Right renal pelvis (tissue), 4 donors: ENCODE measurements at regions not wholly inside any gene's neighbourhood (a gene's known extent, or its start where the extent isn't known, plus 50 kb on each side); places are given as distances from the start of the nearest gene placed in this dataset.

ENCODE experiments used
- DNase-seq, 4 donors: peaks; one replicate each; pipeline ENCODE4 v3.0.0-alpha.2; 2013; ENCODE audit warnings: low read depth in 4 of 4, low spot score in 3 of 4, missing footprints in 1 of 4

DNA sequence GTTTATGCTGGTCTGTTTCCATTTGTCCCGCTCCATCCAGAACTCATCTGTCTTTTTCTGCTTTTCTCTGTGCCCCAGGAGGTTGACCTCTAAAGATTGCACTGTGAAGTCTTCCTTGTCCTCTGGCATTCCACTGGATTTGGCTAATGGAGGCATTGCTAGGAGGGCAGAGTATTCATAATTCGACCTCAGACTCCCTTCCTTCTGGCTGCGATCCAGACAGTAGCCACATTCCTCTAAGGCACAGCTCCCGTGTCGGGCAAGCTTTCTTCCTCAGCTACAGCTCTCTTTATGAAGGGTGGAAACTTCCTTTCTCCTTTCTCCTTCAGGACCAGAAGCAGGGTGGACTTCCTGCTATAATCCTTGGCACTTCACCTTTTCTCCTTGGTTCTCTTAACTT lies 175.9 kb downstream of the BAMBI start:
- DNase-seq = peak in 1 of 4 donors; percentile 43

- DNase-seq = no peak
Observed at GRCh38 chr10:28857164-28857563, 179.8 kb downstream of the BAMBI start.

GRCh38 chr10:28858646-28859045 lies 181.3 kb downstream of the BAMBI start:
- no peak for DNase-seq

- no peak for DNase-seq
Observed at GRCh38 chr10:28859791-28860190, 182.5 kb downstream of the BAMBI start.

DNA sequence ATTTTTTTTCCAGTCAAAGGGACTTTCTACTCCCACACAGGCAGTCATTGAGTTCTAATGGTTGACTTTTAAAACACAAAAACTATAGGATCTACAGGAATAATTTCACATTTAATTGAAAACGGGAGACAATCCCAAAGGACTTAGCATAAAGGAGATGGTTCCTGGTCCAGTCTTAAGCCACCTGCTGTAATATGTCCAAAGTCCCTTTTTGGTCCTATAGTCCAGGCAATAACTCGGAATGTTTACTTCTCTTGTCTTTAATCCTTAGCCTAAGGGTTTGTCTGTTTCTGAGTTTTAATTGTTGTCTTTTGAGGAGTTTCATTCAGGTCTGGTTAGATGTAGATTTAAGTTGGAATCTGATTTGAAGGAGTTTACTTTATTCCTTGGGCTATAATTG lies 184.9 kb downstream of the BAMBI start:
- DNase-seq = no peak

DNA sequence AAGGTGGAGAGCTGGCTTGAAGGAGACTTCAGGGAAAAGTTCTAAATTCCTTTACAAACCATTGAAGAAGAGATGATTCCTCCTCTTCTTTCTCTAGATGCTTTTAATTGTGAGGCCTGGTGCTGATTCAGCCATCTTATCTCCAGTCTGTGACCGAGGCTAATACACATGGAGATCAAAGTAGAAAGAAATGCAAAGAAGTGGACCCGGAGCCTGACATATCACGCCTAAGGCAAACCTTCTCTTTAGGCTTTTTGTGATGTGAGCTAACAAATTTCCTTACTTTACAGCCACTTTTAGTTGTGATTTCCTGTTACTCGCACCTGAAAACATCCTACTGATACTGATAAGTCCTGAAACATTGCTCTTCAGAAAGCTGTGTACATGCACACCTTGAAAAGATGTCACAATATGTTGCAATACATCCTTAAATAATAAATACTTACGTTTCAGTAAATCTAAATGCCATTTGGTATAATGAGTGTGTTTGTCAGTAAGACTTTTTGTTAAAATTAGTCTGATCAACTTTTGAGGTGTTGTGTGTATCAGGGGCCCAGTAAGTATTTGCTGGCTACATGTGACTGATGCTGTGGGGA lies 192.4 kb downstream of the BAMBI start:
- DNase-seq = no peak

DNA sequence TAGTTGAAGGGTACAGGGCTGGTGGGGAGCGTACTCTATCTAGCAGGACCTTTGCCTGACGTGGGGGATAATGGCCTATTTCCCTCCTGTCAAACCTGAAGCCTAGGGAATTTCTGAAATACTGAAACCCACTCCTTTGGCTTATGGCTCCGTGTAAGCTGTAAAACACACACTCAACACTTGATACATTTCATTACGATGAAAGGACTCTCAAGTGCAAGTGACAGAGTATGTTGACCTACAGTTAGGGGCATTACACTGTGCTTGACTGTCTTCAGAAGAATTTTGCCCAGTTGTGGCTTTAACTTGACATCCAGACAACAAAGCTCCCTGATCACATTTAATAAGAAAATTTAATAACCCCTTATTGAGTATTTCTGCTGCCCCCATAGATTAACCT lies 194.3 kb downstream of the BAMBI start:
- DNase-seq = no peak

GRCh38 chr10:28872587-28873165 lies 195.4 kb downstream of the BAMBI start:
- no peak for DNase-seq

DNA sequence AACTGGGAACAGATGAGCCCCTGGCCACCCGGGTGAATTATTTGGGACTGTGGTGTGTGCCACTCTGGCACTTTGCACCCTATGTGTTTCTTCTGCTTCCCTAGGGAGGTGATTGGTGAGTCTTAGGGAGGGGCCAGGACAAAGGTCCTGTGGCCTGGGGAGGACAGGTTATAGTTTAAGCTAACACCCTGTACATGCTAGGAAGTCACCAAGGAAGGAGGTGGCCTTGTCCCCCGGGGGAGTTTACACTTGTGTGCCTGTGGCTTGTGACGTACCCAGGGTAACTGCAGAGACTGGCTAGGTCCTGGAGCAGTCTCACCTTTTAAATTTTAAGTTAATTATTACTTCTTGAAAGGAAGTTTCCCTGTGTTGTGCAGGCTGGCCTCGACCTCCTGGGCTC lies 196.2 kb downstream of the BAMBI start:
- DNase-seq = no peak

GRCh38 chr10:28874210-28874609 lies 196.9 kb downstream of the BAMBI start:
- no peak for DNase-seq

DNA sequence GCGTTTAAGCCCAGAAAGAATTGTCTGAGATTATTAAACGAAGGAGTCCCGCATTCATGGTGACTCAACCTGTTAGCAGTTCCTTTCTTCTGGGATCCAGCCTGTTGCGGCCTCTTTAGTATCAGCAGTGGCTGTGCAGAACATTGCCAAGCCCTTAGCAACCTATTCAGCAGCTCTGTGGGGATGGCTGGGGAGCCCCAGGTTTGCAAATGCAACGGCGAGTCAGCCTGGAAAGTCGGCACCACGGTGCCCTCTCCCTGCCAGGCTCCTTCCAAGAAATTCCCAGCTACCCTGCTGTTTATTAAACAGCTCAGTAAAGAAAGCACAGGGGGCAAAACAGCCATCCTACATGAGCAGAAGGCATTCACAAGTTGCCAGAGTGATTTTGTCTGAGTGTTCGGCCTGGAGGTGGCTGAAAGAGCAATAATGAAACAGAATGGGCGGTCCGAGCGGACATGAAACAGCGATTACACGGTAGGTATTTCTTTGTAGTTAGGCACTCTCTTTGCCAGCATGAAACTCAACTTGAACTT lies 198.3 kb downstream of the BAMBI start:
- no peak for DNase-seq

GRCh38 chr10:28878236-28878970 lies 201.1 kb downstream of the BAMBI start:
- no peak for DNase-seq

- DNase-seq = no peak
Observed at GRCh38 chr10:28879246-28879645, 201.9 kb downstream of the BAMBI start.

- DNase-seq = no peak
Observed at GRCh38 chr10:28879875-28880682, 202.8 kb downstream of the BAMBI start.

- DNase-seq = no peak
Observed at GRCh38 chr10:28880683-28880950, 203.3 kb downstream of the BAMBI start.

GRCh38 chr10:28881171-28881882 lies 204.0 kb downstream of the BAMBI start:
- DNase-seq = no peak

GRCh38 chr10:28883741-28884423 lies 206.6 kb downstream of the BAMBI start:
- DNase-seq = no peak

DNA sequence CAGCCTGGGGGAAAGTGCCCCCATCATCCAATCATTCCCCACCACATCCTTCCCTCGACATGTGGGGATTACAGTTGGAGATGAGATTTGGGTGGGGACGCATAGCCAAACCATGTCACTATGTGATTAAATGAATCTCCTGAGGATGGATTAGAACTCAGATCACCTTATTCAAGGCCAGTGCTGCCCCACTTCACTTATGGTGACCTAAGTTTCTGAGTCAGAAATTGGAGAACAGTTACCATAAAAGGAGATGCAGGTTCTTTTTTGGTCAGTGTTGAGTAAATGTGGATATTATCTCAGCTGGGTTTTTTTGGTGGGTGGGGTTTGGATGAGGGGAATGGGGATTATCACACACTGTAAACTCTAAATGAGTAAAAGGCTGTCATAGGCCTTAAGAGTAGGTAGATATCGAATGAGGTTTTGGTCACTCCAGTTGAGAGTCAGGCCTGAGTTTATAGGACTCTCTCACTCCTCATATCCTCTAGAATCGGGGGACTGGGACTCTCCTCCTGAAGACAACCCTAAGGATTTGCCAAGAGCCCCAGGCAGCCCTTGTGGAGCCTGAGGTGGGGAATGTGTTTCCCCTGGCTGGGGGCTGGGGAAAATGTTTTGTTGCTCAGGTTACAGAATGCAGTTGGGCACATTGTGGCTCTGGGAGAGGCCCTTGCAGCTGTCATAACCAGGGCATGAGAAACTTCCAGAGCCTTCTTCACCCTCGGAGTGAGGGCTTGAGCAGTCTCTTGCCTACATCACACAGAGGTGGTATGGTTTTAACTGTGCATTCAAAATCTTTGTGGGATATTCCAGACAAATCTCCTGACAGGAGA lies 213.0 kb downstream of the BAMBI start:
- DNase-seq = no peak

DNA sequence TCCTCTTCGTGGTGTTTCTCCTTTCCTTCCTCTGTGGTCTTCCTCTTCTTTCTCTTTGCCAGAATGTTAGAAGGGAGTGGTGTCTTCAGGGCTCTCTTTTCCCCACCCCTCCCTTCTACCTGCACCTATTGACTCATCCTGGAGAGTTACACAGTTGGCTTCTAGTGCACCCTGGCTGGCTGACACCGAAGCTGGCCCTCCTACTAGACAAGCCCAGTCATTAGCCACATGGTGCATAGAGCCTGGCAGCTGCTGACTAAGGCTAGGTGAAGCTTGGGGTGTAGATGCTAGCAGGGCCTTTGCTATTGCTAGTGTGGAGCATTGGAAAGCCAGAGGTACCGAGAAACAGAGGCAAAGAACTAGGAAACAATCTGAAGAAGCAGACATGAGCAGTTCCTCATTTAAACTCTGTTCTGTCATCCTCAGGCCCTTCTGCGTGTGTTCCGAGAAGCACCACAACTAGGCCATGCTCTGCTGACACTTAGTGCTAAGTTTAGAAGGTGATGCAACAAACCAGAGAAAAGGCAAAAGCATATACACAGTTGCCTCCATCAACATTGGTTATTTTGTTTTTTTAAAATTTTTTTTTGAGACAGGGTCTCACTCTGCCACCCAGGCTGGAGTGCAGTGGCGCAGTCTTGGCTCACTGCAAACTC lies 213.9 kb downstream of the BAMBI start:
- DNase-seq = no peak
